Karpas-422 (cell line): ENCODE measurements at regions not wholly inside any gene's neighbourhood (a gene's known extent, or its start where the extent isn't known, plus 50 kb on each side); places are given as distances from the start of the nearest gene placed in this dataset.
"Not testable (repeated sequence)": the region's sequence is repeated elsewhere in the genome, so short reads cannot be mapped to it uniquely, and the experiment has no call there.

ENCODE experiments used
- DNase-seq: peaks from one replicate; pipeline ENCODE4 v3.0.0-alpha.2; 2015
- H2AFZ ChIP-seq: fragments of 200-600 bp; sonication (generic); 2 replicates; pipeline ENCODE4 v1.6.1; 2014; ENCODE audit warnings: antibody characterized with exemption, low read length, mixed read lengths
- H3K27ac ChIP-seq: fragments of 200-600 bp; sonication (generic); 2 replicates; pipeline ENCODE4 v1.5.1; 2014; ENCODE audit warnings: mild to moderate bottlenecking, low read length, moderate library complexity
- H3K27me3 ChIP-seq: fragments of 200-600 bp; sonication (generic); 2 replicates; pipeline ENCODE4 v1.6.1; 2014; ENCODE audit warnings: low read length, mixed read lengths
- H3K36me3 ChIP-seq: fragments of 200-600 bp; sonication (generic); 2 replicates; pipeline ENCODE4 v1.6.1; 2014; ENCODE audit warnings: low read length, mixed read lengths; ENCODE audit not compliant: insufficient read depth
- H3K4me1 ChIP-seq: fragments of 200-600 bp; sonication (generic); 2 replicates; pipeline ENCODE4 v1.6.1; 2014; ENCODE audit warnings: mild to moderate bottlenecking, low read length, mixed read lengths
- H3K4me2 ChIP-seq: fragments of 200-600 bp; sonication (generic); 2 replicates; pipeline ENCODE4 v1.6.1; 2014; ENCODE audit warnings: low read length, low read depth, mild to moderate bottlenecking; ENCODE audit not compliant: poor library complexity, severe bottlenecking
- H3K4me3 ChIP-seq: fragments of 200-600 bp; sonication (generic); 2 replicates; pipeline ENCODE4 v1.5.1; 2014; ENCODE audit warnings: mild to moderate bottlenecking, antibody characterized with exemption, low read length, mixed read lengths
- H3K79me2 ChIP-seq: fragments of 200-600 bp; sonication (generic); 2 replicates; pipeline ENCODE4 v1.6.1; 2014; ENCODE audit warnings: mild to moderate bottlenecking, low read length, mixed read lengths
- H3K9ac ChIP-seq: fragments of 200-600 bp; sonication (generic); 2 replicates; pipeline ENCODE4 v1.6.0; 2014; ENCODE audit warnings: low read length
- H3K9me2 ChIP-seq: fragments of 200-600 bp; sonication (generic), shearing (Covaris generic); replicated peaks from 2 replicates; pipeline ENCODE4 v1.6.0; 2014; ENCODE audit warnings: mild to moderate bottlenecking, low read length, moderate library complexity; ENCODE audit not compliant: insufficient read depth
- H3K9me3 ChIP-seq: fragments of 300-700, 200-600 bp; sonication (generic); 2 replicates; pipeline ENCODE4 v1.6.1; 2014; ENCODE audit warnings: low read length, mixed read lengths
- H4K20me1 ChIP-seq: fragments of 200-600 bp; sonication (generic); 2 replicates; pipeline ENCODE4 v1.6.1; 2014; ENCODE audit warnings: mild to moderate bottlenecking, antibody characterized with exemption, low read length, low read depth; ENCODE audit not compliant: insufficient read depth

GRCh38 chr11:81331611-81332235 lies 1401.9 kb downstream of the FAM181B start:
- H3K36me3 ChIP-seq, result no peaks in the 10 kb centered on the region
- no peak overlapping the region for H3K4me3 ChIP-seq
- H4K20me1 ChIP-seq, result no peaks in the 10 kb centered on the region
- H3K27me3 ChIP-seq, result no peaks in the 10 kb centered on the region
- no peak overlapping the region for H2AFZ ChIP-seq
- H3K27ac ChIP-seq, result no peak overlapping the region
- no peaks in the 10 kb centered on the region for H3K9me2 ChIP-seq
- H3K9ac ChIP-seq, result no peak overlapping the region
- 0 out of 2 replicates have a peak, but pooled peaks cover 5% of the 10 kb centered on the region for H3K9me3 ChIP-seq
- H3K4me2 ChIP-seq, result no peak overlapping the region
- no peaks in the 10 kb centered on the region for H3K4me1 ChIP-seq
- no peak for DNase-seq
- no peaks in the 10 kb centered on the region for H3K79me2 ChIP-seq

GRCh38 chr11:81331088-81331487 lies 1402.6 kb downstream of the FAM181B start:
- H3K9me3 ChIP-seq, result 0 out of 2 replicates have a peak, but pooled peaks cover 5% of the 10 kb centered on the region
- no peaks in the 10 kb centered on the region for H3K27me3 ChIP-seq
- no peaks in the 10 kb centered on the region for H3K36me3 ChIP-seq
- H2AFZ ChIP-seq, result no peak overlapping the region
- no peaks in the 10 kb centered on the region for H3K9me2 ChIP-seq
- H3K4me2 ChIP-seq, result no peak overlapping the region
- H3K9ac ChIP-seq, result no peak overlapping the region
- H3K4me1 ChIP-seq, result no peaks in the 10 kb centered on the region
- no peaks in the 10 kb centered on the region for H3K79me2 ChIP-seq
- DNase-seq, result no peak
- H4K20me1 ChIP-seq, result no peaks in the 10 kb centered on the region
- H3K27ac ChIP-seq, result no peak overlapping the region
- H3K4me3 ChIP-seq, result no peak overlapping the region

GRCh38 chr11:81303038-81303664 lies 1430.5 kb downstream of the FAM181B start:
- Histone ChIP-seq H3K27ac (no peak overlapping the region), H3K9me3 (peaks cover 3% of the 10 kb centered on the region; the same call in 1 of the 2 replicates), H3K9ac (no peak overlapping the region), H3K4me3 (no peak overlapping the region), H3K79me2 (no peaks in the 10 kb centered on the region), H4K20me1 (no peaks in the 10 kb centered on the region), H3K27me3 (0 out of 2 replicates have a peak, but pooled peaks cover 3% of the 10 kb centered on the region), H3K4me1 (no peaks in the 10 kb centered on the region), H3K9me2 (0 out of 2 replicates have a peak, but pooled peaks cover 5% of the 10 kb centered on the region), H3K4me2 (no peak overlapping the region), H3K36me3 (no peaks in the 10 kb centered on the region), H2AFZ (no peak overlapping the region)
- no peak for DNase-seq

GRCh38 chr11:81301166-81301830 lies 1432.4 kb downstream of the FAM181B start:
- H4K20me1 ChIP-seq, result no peaks in the 10 kb centered on the region
- H3K36me3 ChIP-seq, result no peaks in the 10 kb centered on the region
- 0 out of 2 replicates have a peak, but pooled peaks cover 5% of the 10 kb centered on the region for H3K9me2 ChIP-seq
- no peak overlapping the region for H3K4me3 ChIP-seq
- no peaks in the 10 kb centered on the region for H3K79me2 ChIP-seq
- H3K27ac ChIP-seq, result no peak overlapping the region
- H3K9ac ChIP-seq, result no peak overlapping the region
- DNase-seq, result no peak
- peaks cover 3% of the 10 kb centered on the region; the same call in 1 of the 2 replicates for H3K9me3 ChIP-seq
- H3K27me3 ChIP-seq, result 0 out of 2 replicates have a peak, but pooled peaks cover 5% of the 10 kb centered on the region
- H3K4me1 ChIP-seq, result no peaks in the 10 kb centered on the region
- no peak overlapping the region for H2AFZ ChIP-seq
- H3K4me2 ChIP-seq, result no peak overlapping the region

GRCh38 chr11:81286959-81287358 lies 1446.7 kb downstream of the FAM181B start:
- Histone ChIP-seq H3K9ac (no peak overlapping the region), H3K4me2 (no peak overlapping the region), H3K27ac (no peak overlapping the region), H3K9me2 (no peaks in the 10 kb centered on the region), H4K20me1 (no peaks in the 10 kb centered on the region), H3K27me3 (no peaks in the 10 kb centered on the region), H3K4me3 (no peak overlapping the region), H3K9me3 (peaks cover 9% of the 10 kb centered on the region), H3K36me3 (no peaks in the 10 kb centered on the region), H2AFZ (no peak overlapping the region), H3K79me2 (no peaks in the 10 kb centered on the region), H3K4me1 (no peaks in the 10 kb centered on the region)
- DNase-seq, result no peak

- no peak overlapping the region for H3K4me2 ChIP-seq
- no peaks in the 10 kb centered on the region for H3K4me1 ChIP-seq
- H3K36me3 ChIP-seq, result no peaks in the 10 kb centered on the region
- peaks cover 9% of the 10 kb centered on the region for H3K9me3 ChIP-seq
- DNase-seq, result no peak
- no peaks in the 10 kb centered on the region for H3K9me2 ChIP-seq
- no peaks in the 10 kb centered on the region for H3K79me2 ChIP-seq
- no peak overlapping the region for H3K9ac ChIP-seq
- no peaks in the 10 kb centered on the region for H3K27me3 ChIP-seq
- H3K27ac ChIP-seq, result no peak overlapping the region
- H2AFZ ChIP-seq, result no peak overlapping the region
- no peaks in the 10 kb centered on the region for H4K20me1 ChIP-seq
- H3K4me3 ChIP-seq, result no peak overlapping the region
Measured at GRCh38 chr11:81286550-81286949, 1447.1 kb downstream of the FAM181B start.

- not testable (repeated sequence) for H3K4me2 ChIP-seq, H2AFZ ChIP-seq, H3K27me3 ChIP-seq, H3K36me3 ChIP-seq, H3K4me3 ChIP-seq, H3K79me2 ChIP-seq, H3K9ac ChIP-seq, H3K9me2 ChIP-seq, DNase-seq, H3K4me1 ChIP-seq, H4K20me1 ChIP-seq, H3K27ac ChIP-seq
- H3K9me3 ChIP-seq, result peaks cover 14% of the 10 kb centered on the region
Measured at GRCh38 chr11:81280228-81280627, 1453.4 kb downstream of the FAM181B start.

- no peak overlapping the region for H3K9ac ChIP-seq
- peaks cover 10% of the 10 kb centered on the region for H3K9me3 ChIP-seq
- H3K9me2 ChIP-seq, result no peaks in the 10 kb centered on the region
- no peaks in the 10 kb centered on the region for H3K79me2 ChIP-seq
- no peak overlapping the region for H3K4me2 ChIP-seq
- DNase-seq, result no peak
- H3K27ac ChIP-seq, result no peak overlapping the region
- no peaks in the 10 kb centered on the region for H3K36me3 ChIP-seq
- H3K4me1 ChIP-seq, result no peaks in the 10 kb centered on the region
- no peaks in the 10 kb centered on the region for H4K20me1 ChIP-seq
- H3K27me3 ChIP-seq, result no peaks in the 10 kb centered on the region
- H2AFZ ChIP-seq, result no peak overlapping the region
- H3K4me3 ChIP-seq, result no peak overlapping the region
Measured at GRCh38 chr11:81278991-81279390, 1454.7 kb downstream of the FAM181B start.
